Transverse colon (tissue), 4 donors: ENCODE measurements at regions not wholly inside any gene's neighbourhood (a gene's known extent, or its start where the extent isn't known, plus 50 kb on each side); places are given as distances from the start of the nearest gene placed in this dataset.

ENCODE experiments used
- EP300 ChIP-seq: sonication (generic); formaldehyde crosslinking; IDR thresholded peaks from one replicate; pipeline ENCODE4 v1.6.1; 2017; ENCODE audit warnings: antibody characterized with exemption, low read depth
- POLR2A ChIP-seq: fragments of 450-650 bp; IDR thresholded peaks from one replicate; pipeline ENCODE4 v1.6.1; 2016; ENCODE audit warnings: antibody characterized with exemption, mild to moderate bottlenecking, moderate library complexity
- POLR2AphosphoS5 ChIP-seq, 3 donors: sonication (generic); formaldehyde crosslinking; IDR thresholded peaks; one replicate each; pipeline ENCODE4 v1.6.1; 2016; ENCODE audit warnings: antibody characterized with exemption in 3 of 3
- TF ChIP-seq, protein P1 (sequence below), 5 experiments: fragments of 200-600 bp in 3 of 5; fragments of 450-650 bp in 2 of 5; sonication (generic) in 3 of 5; IDR thresholded peaks; 1 replicate in 2 of 5; 2 replicates in 3 of 5; pipeline ENCODE4 v1.5.1; 2016 to 2017; ENCODE audit warnings: antibody characterized with exemption in 5 of 5, inconsistent platforms in 3 of 5, mild to moderate bottlenecking in 2 of 5, moderate library complexity in 1 of 5

DNA sequence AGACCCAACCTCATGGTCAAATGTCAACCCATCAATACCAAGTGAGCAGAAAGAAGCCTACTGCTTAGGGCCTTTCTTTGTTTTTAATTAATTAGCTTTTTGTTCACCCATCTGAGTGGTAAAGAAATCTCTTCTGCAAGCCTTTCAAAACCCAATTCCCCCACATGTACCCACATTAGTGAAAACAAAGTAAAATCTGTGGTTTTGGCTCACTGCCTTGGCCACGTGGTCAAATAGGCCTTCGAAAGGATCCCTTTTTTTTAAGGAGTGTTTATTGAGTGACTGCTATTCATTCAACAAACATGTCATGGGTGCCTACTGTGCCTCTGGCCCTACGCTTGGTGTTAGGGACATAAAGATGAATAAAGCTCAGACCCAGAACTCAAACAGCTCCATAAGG, 160.1 kb downstream of the NUAK1 start:
- TF ChIP-seq, protein P1, sequence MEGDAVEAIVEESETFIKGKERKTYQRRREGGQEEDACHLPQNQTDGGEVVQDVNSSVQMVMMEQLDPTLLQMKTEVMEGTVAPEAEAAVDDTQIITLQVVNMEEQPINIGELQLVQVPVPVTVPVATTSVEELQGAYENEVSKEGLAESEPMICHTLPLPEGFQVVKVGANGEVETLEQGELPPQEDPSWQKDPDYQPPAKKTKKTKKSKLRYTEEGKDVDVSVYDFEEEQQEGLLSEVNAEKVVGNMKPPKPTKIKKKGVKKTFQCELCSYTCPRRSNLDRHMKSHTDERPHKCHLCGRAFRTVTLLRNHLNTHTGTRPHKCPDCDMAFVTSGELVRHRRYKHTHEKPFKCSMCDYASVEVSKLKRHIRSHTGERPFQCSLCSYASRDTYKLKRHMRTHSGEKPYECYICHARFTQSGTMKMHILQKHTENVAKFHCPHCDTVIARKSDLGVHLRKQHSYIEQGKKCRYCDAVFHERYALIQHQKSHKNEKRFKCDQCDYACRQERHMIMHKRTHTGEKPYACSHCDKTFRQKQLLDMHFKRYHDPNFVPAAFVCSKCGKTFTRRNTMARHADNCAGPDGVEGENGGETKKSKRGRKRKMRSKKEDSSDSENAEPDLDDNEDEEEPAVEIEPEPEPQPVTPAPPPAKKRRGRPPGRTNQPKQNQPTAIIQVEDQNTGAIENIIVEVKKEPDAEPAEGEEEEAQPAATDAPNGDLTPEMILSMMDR (IDR thresholded peaks at IDR 0.05): no peak
- TF ChIP-seq EP300: no peak
- no peak for TF ChIP-seq POLR2AphosphoS5 (IDR thresholded peaks at IDR 0.05)
- no peak for TF ChIP-seq POLR2A
